Activated naive CD4-positive, alpha-beta T cell treated with anti-CD3 and anti-CD28 coated beads, Interleukin-2, amount 50 U/mL, for 24 hours (primary cell): ENCODE measurements at regions not wholly inside any gene's neighbourhood (a gene's known extent, or its start where the extent isn't known, plus 50 kb on each side); places are given as distances from the start of the nearest gene placed in this dataset.
A peak's percentile ranks its signal among the peaks of the same experiment; 100 is the strongest.

ENCODE experiments used
- H3K27ac Mint-ChIP-seq: one replicate; pipeline ENCODE4 v1.8.0; 2021; ENCODE audit warnings: mild to moderate bottlenecking, mixed read lengths
- H3K27me3 Mint-ChIP-seq: one replicate; pipeline ENCODE4 v1.8.0; 2021; ENCODE audit warnings: mixed read lengths
- H3K36me3 Mint-ChIP-seq: one replicate; pipeline ENCODE4 v1.8.0; 2021; ENCODE audit warnings: mixed read lengths
- H3K4me1 Mint-ChIP-seq: one replicate; pipeline ENCODE4 v1.8.0; 2021; ENCODE audit warnings: mixed read lengths
- H3K4me3 Mint-ChIP-seq: one replicate; pipeline ENCODE4 v1.8.0; 2021; ENCODE audit warnings: mild to moderate bottlenecking, mixed read lengths
- H3K9me3 Mint-ChIP-seq: one replicate; pipeline ENCODE4 v1.8.0; 2021; ENCODE audit warnings: mixed read lengths

- H3K4me1 Mint-ChIP-seq: peaks cover 24% of the 10 kb centered on the region
- H3K9me3 Mint-ChIP-seq: peaks cover 4% of the 10 kb centered on the region
- H3K36me3 Mint-ChIP-seq: peaks cover 2% of the 10 kb centered on the region
- H3K4me3 Mint-ChIP-seq: no peak overlapping the region
- H3K27ac Mint-ChIP-seq: no peak overlapping the region
- H3K27me3 Mint-ChIP-seq: no peaks in the 10 kb centered on the region
Observed at GRCh38 chrX:39886282-39886681, 211.5 kb downstream of the BCOR start.

- Mint-ChIP-seq H3K27me3 (no peaks in the 10 kb centered on the region), H3K4me1 (peaks cover 31% of the 10 kb centered on the region), H3K9me3 (peaks cover 4% of the 10 kb centered on the region), H3K27ac (peak overlapping the region; percentile 19), H3K36me3 (peaks cover 2% of the 10 kb centered on the region), H3K4me3 (peak overlapping the region; percentile 8)
Observed at GRCh38 chrX:39888730-39889129, 209.0 kb downstream of the BCOR start.

DNA sequence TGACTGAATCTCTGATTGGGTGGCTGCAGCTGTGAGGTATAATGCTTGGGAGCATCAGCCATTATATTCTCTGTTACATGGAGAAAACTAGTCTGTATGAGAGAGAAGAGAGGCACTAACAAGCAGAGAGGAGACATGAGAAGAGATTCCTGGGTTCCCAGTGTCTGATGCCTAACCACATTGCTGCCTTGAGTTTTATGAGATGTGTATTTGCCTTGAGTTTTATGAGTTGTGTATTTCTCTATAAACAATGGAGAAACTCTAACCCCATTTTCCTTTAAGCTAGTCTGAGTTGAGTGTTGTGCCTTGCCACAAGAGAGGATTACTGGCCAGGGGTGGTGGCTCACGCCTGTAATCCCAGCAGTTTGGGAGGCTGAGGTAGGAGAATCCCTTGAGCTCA is 208.1 kb downstream of the BCOR start:
- no peaks in the 10 kb centered on the region for H3K36me3 Mint-ChIP-seq
- no peak overlapping the region for H3K4me3 Mint-ChIP-seq
- H3K9me3 Mint-ChIP-seq: no peaks in the 10 kb centered on the region
- no peak overlapping the region for H3K27ac Mint-ChIP-seq
- H3K27me3 Mint-ChIP-seq: no peaks in the 10 kb centered on the region
- H3K4me1 Mint-ChIP-seq: peaks cover 22% of the 10 kb centered on the region

GRCh38 chrX:39890807-39891206 is 207.0 kb downstream of the BCOR start:
- no peaks in the 10 kb centered on the region for H3K36me3 Mint-ChIP-seq
- no peaks in the 10 kb centered on the region for H3K27me3 Mint-ChIP-seq
- H3K9me3 Mint-ChIP-seq: no peaks in the 10 kb centered on the region
- H3K4me3 Mint-ChIP-seq: no peak overlapping the region
- H3K27ac Mint-ChIP-seq: no peak overlapping the region
- peaks cover 22% of the 10 kb centered on the region for H3K4me1 Mint-ChIP-seq

DNA sequence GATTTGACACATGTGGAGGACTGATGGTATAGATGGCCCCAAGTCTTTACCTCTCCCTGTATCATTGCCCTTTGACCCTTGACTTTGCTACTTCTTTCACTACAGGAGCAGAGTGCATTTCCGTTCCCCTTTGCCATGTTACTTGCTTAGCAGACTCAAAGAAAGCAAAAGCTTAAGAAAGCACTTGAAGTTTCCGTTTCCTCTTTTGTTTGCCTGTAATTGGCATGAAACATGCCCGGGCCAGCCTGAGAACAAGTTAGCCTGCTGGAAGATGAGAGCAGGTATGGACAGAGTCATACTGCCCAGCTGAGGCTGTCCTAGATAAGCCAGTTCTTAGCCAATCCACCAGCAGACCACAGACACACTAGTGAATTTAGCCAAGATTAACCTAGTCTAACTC is 206.0 kb downstream of the BCOR start:
- H3K36me3 Mint-ChIP-seq: no peaks in the 10 kb centered on the region
- H3K4me3 Mint-ChIP-seq: no peak overlapping the region
- H3K27ac Mint-ChIP-seq: no peak overlapping the region
- no peaks in the 10 kb centered on the region for H3K9me3 Mint-ChIP-seq
- peaks cover 22% of the 10 kb centered on the region for H3K4me1 Mint-ChIP-seq
- H3K27me3 Mint-ChIP-seq: no peaks in the 10 kb centered on the region

DNA sequence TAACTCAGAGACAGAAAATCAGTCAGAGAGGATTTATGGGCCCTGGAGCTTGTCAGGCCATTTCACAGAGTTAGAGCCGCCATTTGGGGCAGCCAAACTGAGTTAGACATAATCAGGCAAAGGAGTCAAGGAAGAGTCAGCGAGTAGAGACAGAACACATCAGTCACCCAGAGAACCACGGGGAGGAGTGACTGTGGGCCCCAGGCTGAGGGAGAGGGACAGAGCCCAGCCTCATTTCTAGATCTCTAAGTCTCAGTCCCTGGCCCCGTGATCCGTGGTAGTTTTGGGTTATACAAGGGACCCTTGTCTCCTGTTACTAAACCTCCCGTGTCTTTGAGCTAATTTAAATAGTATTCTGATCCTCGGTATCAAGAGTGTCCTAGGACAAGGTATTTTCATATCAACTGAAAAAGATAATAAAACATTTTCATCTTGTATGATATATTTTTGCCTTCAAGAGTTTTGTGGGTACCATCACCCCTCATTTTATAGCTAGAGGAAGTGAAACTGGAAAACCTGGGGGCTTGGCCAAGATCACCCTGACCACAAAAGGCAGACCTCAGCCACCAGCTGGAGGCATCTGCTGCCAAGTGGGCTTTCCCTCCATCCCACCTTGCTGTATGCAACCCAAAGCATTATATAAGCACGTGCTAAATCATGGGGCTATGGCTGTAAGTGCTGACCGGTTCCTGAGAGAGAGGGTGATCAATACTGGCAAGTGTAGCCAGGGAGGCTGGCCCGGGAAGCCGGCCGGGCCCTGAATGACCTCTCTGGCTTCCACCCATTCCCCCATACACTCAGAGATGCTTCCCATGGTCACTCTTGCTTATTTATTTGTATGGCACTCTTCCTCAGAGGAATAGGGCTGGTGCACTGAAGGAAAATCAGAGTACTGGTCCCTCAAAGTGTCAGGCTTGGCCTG is 204.1 kb downstream of the BCOR start:
- Mint-ChIP-seq H3K27ac (no peak overlapping the region), H3K27me3 (no peaks in the 10 kb centered on the region), H3K4me1 (peaks cover 17% of the 10 kb centered on the region), H3K4me3 (no peak overlapping the region), H3K9me3 (no peaks in the 10 kb centered on the region), H3K36me3 (no peaks in the 10 kb centered on the region)

DNA sequence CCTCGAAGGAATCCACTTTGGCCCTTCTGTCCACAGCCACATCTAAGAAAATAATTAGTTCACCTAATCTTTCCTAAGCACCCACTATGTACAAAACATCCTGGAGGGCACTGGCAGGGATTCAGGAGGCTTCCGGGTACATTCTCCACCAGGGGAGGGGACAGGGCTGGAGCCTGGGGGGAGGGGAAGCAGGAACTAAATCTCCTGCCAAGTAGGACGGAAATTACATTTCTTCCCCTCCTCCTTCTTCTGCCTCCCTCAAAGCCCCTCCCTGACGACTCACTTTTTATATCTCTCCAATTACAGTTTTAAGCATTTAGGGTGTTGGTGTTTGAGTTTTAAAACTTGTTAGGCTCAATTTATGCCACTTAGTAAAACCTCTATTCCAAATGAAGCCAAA is 203.1 kb downstream of the BCOR start:
- no peaks in the 10 kb centered on the region for H3K9me3 Mint-ChIP-seq
- peaks cover 12% of the 10 kb centered on the region for H3K4me1 Mint-ChIP-seq
- H3K27me3 Mint-ChIP-seq: no peaks in the 10 kb centered on the region
- no peaks in the 10 kb centered on the region for H3K36me3 Mint-ChIP-seq
- H3K4me3 Mint-ChIP-seq: no peak overlapping the region
- H3K27ac Mint-ChIP-seq: no peak overlapping the region

- Mint-ChIP-seq H3K4me3 (no peak overlapping the region), H3K27me3 (no peaks in the 10 kb centered on the region), H3K27ac (no peak overlapping the region), H3K36me3 (no peaks in the 10 kb centered on the region), H3K4me1 (peaks cover 12% of the 10 kb centered on the region), H3K9me3 (no peaks in the 10 kb centered on the region)
Observed at GRCh38 chrX:39895218-39896110, 202.3 kb downstream of the BCOR start.

DNA sequence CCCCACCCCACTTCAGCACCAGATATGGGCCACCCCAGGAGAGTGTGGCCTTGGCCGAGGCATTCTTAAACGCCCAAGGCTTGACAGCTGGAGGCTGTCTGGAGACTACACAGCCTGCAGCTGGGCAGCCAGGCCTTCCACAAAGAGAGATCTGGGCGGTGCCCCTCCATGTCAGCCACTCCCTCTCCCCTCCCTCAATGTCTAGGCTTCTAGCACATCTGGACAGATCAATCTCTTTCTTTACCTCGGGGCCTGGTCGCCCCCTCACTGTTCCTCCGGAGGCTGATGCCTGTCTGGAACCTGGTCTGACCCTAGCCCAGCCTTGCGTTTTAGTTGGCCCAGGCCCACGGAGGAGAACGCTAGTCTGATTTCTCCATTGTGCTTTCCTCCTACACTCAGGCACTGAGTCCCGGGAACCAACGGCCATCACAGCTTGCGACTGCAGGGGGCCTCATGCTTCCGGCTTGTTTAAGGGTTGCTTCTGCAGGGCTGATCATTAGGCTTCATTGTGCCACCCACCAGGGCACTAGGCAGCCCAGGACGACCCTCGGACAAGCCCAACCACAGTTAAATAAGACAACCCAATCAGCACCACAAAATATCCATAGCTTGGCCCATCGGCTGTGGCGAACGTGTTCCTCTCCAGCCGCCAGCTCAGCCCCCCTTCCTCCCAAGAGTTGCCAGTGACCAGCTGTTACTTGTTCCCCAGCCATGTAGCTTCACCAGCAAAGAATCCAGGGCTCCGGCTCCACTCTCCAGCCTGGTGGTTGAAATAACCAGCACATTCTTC is 200.6 kb downstream of the BCOR start:
- no peaks in the 10 kb centered on the region for H3K27me3 Mint-ChIP-seq
- no peaks in the 10 kb centered on the region for H3K36me3 Mint-ChIP-seq
- H3K4me1 Mint-ChIP-seq: no peaks in the 10 kb centered on the region
- H3K9me3 Mint-ChIP-seq: no peaks in the 10 kb centered on the region
- H3K4me3 Mint-ChIP-seq: no peak overlapping the region
- no peak overlapping the region for H3K27ac Mint-ChIP-seq

GRCh38 chrX:39897741-39898097 is 200.0 kb downstream of the BCOR start:
- Mint-ChIP-seq H3K36me3 (no peaks in the 10 kb centered on the region), H3K27me3 (no peaks in the 10 kb centered on the region), H3K27ac (no peak overlapping the region), H3K4me3 (no peak overlapping the region), H3K4me1 (no peaks in the 10 kb centered on the region), H3K9me3 (no peaks in the 10 kb centered on the region)

DNA sequence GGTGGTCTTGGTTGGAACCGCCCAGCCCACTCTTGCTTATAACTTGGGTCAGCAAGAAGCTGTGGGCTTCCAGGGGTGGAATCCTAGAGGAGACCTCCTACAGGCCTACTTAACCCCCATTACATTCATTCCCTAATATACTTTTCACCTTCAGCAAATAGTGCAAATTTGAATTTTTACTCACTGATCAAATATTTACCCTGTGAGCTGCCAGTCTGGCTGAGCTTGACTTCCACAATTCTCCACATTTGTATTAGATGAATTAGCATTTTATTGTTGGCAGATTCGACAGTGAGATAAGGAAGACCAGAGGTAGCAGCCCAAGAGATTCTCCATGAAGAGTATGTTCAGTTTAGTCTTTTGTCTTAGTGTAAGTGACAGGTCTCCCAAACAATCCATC is 199.6 kb downstream of the BCOR start:
- Mint-ChIP-seq H3K4me1 (peaks cover 1% of the 10 kb centered on the region), H3K9me3 (no peaks in the 10 kb centered on the region), H3K36me3 (no peaks in the 10 kb centered on the region), H3K27ac (no peak overlapping the region), H3K27me3 (no peaks in the 10 kb centered on the region), H3K4me3 (no peak overlapping the region)

DNA sequence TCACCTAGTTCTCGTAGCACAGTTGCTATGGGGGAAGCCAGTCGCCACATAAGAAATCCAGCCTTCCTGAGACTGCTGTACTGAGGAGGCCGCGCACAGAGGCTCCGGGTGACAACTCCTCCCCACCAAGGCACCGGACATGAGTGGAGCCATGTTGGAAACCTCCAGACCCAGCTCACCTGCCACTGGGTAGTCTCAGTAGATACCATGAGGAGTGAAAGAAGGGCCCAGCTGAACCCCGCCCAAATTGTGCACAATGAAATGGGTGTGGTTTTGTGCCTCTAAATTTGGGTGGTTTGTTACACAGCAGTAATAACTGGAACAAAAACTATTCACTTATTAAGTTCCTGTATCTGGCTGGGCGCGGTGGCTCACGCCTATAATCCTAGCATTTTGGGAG is 198.7 kb downstream of the BCOR start:
- no peak overlapping the region for H3K4me3 Mint-ChIP-seq
- H3K27ac Mint-ChIP-seq: no peak overlapping the region
- H3K36me3 Mint-ChIP-seq: no peaks in the 10 kb centered on the region
- peaks cover 4% of the 10 kb centered on the region for H3K4me1 Mint-ChIP-seq
- no peaks in the 10 kb centered on the region for H3K27me3 Mint-ChIP-seq
- no peaks in the 10 kb centered on the region for H3K9me3 Mint-ChIP-seq

DNA sequence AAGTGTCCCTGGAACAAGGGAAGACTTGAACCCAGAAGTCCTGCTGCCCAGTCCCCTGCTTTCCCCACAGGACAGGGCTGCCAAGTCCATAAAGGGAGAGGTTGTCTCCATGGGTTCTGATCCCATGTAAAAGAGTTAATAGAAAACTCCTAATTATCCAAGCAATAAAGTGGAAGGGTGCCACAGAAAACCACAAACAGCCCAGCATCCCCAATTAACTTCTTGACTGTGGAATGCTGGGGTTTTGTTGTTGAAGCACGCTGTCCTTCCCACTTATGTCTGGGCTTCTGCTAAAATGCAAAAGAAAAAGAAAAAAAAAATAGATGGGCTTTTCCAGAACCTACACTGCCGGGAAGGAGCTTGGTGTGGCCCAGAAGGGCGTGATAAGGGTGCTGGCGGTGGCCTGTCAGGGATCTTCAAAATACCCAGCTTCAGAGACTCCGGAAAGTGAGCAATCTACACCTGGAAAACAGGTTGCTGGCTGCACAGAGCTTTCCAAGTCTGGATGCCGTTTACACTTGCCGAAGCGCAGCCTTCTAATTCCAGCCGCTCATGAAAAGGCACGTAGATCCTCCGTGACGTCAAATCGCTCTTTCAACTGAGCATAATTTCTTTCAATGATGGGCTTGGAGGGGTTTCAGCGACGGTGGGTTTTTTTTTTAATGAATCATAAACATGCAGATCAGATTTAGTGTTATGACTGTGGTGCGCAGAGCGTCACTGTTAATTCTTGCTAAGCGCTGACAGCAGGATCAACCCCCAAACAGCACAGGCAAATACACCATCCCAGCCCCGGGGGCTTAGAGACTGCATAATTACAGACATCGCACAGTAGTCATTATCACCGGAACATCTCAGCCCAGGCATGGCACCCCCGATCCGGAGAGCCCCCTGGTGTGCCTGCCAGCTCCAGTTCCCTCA is 197.6 kb downstream of the BCOR start:
- Mint-ChIP-seq H3K4me1 (peaks cover 4% of the 10 kb centered on the region), H3K27ac (no peak overlapping the region), H3K36me3 (no peaks in the 10 kb centered on the region), H3K9me3 (no peaks in the 10 kb centered on the region), H3K27me3 (no peaks in the 10 kb centered on the region), H3K4me3 (no peak overlapping the region)

DNA sequence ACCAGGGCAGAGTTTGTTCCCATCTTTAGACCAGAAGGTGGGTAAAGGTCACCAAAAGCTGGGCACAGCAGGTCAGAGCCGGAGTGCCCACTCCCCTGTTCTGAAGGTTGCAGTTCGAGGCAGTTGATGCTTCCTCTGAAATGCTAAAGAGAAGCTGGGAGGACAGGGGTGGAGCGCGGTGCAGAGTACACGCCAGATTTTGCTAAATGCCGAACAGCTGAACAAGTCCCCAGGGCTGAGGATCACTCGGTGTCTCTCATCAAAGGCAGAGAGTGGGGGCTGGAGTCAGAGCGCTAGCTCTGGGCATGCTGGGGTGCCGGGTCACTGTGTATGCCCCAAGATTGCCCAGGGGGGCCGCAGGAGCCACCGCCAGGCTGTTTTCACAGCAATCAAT is 197.0 kb downstream of the BCOR start:
- H3K36me3 Mint-ChIP-seq: no peaks in the 10 kb centered on the region

DNA sequence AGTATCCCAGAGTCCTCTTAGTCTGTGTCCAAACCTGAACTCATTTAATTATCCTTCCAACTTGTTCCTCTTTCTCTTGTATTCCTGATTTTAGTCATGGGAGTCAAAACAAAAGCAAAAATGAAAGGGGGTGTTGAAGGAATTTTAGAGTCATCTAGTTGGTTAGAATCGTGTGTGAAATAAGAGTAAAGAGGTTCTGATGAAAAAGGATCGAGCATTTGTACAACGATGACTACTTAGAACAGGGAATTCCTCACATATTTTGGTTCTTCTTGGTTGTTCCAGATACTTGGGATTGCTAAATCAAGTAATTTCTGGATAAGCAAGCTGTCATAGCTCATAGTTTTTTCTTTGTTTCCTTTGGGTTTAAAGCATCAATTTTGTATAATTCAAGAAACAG is 194.4 kb downstream of the BCOR start:
- Mint-ChIP-seq H3K27me3 (no peaks in the 10 kb centered on the region), H3K9me3 (no peaks in the 10 kb centered on the region), H3K4me3 (no peak overlapping the region), H3K27ac (no peak overlapping the region), H3K36me3 (no peaks in the 10 kb centered on the region), H3K4me1 (peaks cover 4% of the 10 kb centered on the region)

More for the DNA sequence above, 197.0 kb downstream of the BCOR start:
- H3K9me3 Mint-ChIP-seq: no peaks in the 10 kb centered on the region
- H3K4me3 Mint-ChIP-seq: no peak overlapping the region
- no peaks in the 10 kb centered on the region for H3K27me3 Mint-ChIP-seq
- H3K27ac Mint-ChIP-seq: no peak overlapping the region
- peaks cover 4% of the 10 kb centered on the region for H3K4me1 Mint-ChIP-seq
